Medulla oblongata (tissue), 1 donor: ENCODE measurements at regions not wholly inside any gene's neighbourhood (a gene's known extent, or its start where the extent isn't known, plus 50 kb on each side); places are given as distances from the start of the nearest gene placed in this dataset.

ENCODE experiments used
- DNase-seq: peaks from one replicate; pipeline ENCODE4 v3.0.0-alpha.2; 2015; ENCODE audit errors: extremely low spot score

DNA sequence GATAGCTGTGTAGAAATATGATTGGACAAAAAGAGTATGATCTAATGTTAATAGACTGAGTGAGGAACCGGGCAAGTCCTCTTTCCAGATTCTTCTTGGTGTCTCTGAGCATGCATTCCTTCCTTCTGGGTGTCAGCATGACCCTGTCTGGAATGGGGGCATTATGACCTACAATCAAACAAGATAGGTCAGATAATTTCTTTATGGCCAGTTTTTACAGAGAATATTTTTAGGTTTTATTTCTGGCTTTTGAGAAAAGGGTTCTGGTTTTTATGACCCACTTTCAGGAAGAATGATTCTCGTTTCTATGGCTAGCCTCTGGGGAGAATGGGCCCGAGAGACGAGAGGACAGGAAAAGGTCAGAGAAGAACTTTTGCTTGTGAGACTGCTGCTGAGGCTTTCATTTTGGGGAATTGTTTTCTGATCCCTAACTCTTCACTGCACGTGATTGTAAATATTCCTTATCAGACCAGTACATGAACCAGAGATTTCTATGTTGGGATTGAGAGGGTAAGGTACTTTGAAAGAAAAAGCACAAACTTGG is 383.8 kb downstream of the AASDHPPT start:
- DNase-seq: no peak

DNA sequence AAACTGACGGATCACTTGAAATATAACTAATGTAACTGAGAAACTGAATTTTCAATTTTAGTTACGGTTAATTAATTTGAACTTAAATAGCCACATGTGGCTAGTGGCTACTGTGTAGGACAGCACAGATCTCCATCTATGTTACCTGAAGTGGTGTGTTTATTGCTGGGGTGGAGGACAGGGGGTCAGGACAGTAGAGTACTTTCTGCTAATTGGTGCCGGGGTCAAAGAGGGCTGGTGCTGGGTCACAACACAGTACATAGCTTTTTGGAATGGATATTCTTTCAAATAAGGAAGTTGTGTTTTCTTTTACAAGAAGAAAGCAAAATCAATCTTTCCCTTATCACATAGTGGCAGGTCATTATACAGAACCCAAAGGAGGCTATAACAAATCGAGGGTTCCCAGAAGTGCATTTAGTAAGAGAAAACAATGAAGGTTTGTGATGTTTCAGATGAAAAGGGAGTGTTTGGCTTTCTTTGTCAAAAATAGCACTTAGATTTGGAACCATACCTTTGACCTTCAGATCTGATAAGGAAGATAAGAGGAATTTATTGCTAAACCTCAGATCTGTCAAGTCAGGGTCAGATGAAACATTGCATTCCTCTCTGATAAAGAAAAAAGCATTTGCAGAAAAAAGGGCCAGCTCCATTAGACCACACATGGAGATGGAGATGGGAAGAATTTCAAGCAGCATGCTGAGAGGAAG is 384.5 kb downstream of the AASDHPPT start:
- DNase-seq: no peak

DNA sequence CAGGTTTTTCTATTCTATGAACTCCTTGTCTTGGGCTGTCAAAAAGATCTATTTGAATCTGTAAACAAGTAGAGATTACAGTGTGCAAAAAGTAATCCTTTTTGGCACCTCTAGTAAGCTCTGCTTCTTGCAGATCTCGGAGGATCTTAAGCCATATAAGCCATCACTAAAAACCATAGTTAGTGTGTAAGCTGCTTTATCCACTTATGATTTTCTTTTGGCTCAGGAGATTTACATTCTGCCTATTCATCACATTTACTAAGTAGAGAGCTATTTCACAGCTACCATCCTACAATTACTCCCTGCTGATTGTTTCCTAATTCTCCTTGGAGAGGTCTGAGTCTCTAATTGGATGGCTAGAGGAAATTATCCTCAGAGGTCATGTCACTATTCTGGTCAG is 385.7 kb downstream of the AASDHPPT start:
- DNase-seq: no peak

DNA sequence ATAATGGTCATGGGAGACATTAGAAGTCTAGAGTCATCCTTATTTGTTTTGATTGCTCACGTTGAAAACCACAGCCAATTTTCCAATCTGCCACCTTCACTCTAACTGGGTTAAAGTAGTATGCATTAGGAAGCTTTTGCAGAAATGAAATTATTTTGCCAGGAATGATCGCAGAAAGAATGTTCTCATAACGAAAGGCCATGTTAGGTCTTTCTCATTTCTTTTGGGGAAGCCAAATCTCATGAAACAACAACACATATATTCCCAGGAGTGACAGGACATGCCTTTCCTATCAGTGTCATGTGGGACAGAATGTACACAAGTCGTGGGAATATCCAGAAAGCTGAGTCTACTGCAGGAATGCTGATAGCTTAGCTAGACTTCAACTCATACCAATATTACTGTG is 386.3 kb downstream of the AASDHPPT start:
- DNase-seq: no peak

DNA sequence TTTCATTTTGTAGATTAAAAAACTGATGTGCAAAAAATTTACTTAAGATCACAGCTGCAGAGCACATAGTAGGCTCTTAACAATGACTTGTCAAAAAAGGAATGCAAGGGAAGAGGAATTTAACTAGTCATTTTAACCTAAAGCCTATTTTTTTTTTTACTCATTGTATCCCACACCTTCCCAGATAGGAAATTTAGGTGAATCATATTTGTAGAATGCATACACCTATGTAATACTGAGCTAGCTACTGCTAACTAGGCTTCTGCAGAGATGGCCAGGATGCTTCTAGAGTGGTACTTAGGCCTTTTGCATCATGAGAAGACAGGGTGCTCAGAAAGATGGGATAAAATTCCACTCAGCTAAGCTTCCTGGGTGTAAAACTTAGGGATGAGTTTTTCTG is 387.3 kb downstream of the AASDHPPT start:
- DNase-seq: no peak

DNA sequence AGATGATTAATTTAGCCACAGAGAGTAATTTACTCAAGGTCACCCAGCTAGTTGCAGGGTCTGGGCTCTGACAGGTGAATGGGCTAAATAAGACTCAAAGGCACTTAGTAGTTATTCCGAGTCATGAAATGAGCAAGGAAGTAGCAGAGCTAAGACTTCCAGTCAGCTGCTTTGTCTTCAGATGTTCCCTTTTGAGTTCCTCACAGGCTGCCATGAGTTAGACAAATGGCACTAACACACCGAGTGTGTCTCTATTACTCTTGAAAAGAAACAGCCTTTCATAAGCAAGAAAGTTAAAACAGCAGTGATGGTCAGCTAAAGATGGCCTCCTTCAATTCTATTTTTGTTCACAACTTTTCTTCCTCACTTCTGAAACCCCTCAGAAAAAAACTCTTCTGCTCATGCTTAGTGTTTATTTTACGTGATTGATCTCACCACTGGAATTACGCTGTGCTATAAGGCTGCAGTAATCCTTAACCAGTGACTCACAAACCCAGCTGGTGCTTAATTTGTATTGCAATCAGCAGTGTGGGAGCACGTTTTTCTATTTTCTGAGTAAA is 389.1 kb downstream of the AASDHPPT start:
- DNase-seq: no peak

DNA sequence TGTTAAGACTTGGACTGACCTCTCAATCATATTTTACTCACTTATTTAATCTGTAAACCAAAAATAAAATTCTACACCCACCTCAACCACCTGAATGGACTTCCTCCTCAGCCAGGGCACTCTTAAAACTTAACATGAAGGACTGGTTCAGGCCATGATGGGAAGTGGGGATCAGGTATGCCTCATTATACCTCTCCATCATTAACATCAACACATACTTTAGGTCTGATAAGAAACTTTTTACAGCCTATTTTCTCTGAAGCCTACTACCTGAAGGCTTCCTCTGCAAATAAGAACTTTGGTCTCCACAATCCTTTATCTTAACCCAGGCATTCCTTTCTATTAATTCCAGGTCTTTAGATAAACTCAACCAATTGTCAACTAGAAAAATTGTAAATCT is 390.0 kb downstream of the AASDHPPT start:
- no peak for DNase-seq

DNA sequence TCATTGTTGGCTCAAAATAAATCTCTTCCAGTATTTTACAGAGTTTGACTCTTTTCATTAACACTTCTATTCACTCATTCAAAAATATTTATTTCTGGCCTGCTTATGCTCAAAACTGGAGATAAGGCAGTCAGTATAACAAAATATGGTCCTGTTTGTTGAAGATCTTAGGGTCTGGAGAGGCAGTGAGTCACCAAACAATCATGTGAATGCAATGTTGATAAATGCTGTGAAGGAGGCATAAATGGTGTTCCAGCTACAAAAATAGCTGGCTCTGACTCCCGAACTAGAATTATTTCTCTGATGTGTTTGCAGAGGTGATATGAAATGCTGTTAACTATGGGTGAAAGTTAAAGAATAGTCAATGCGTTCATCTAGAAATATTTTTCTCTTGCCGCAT is 390.6 kb downstream of the AASDHPPT start:
- no peak for DNase-seq

DNA sequence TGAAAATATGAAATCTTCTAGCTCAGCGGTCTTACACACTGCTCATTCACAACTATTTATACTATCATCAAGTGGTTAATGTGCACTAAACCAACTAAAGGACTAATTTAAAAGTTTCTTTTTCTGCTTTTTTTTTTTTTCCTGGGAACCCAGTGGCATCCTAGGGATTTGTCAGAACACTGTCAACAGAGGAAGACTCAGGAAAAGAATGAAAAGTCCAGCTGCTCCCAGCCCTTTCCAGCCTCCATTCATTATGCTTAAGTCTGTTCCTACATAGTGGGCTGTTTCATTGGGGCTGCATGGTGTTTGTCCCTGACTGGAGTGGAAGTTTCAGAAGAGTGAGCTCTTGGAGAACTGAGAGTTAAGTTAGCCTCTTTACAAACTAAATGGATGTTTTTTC is 391.1 kb downstream of the AASDHPPT start:
- DNase-seq: no peak

DNA sequence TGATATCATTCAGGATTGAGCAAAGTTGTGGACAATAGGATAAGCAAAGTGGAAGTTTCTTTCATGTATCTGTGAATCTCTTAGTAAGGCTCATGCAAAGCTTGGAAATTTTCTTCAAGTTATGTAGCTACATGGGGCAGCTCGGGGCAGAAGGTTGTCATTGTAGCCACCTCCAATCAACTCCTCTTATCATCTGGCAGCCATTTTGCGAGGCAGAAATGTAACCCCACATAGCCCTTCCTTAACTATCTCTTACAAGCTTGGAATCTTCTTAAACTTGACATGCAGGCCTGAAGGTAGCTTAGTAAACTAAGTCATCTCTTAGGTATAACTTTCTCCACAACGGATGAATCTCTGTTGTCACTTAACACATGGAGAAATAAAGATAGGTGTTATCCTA is 392.8 kb downstream of the AASDHPPT start:
- DNase-seq: no peak

DNA sequence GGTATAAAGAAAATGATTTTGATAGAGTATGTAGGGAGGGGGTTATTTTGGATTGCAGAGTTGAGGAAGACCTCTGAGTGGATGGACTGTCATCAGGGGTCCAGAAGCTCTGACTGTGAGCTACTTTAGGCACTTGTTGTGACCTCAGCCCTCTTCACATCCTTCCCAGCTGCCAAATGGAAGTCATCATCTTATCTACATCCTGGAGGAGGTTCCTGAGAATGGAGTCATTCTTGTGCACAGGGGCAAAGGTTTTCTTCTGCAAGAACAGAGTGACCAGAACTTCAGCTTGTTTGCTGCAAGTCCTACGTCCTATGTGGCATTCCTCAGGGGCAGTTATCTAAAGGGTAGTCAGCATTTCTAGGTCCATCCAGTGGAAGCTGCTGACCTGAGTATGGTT is 393.8 kb downstream of the AASDHPPT start:
- no peak for DNase-seq

DNA sequence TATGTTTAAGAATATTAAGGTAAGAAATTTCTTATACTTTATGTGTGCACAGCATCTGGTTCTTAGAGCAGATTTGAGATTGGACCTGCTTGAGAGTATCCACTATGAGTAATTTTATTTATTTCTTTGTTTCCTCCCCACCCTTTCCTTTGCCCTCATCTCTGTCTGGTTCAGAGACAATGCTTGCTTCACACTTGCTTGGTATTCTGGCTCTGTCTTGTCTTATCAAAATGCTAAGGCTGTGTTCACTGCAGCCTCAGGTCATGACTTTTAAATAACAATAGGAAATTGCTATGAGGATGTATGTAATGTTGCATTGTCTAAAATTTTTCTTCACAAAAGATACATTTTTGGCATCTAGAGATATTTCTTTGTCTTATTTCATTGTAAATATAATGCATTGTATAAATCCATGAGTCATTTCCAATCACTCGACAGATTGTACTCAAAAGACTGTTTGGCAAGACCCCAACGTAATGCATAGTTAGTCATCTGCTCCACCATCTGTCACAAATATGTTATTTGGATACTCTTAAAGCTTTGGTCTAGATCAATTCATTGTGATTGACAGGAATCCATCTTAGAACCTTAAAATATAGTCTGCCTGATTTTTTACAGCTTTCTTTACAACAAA is 395.7 kb downstream of the AASDHPPT start:
- no peak for DNase-seq

DNA sequence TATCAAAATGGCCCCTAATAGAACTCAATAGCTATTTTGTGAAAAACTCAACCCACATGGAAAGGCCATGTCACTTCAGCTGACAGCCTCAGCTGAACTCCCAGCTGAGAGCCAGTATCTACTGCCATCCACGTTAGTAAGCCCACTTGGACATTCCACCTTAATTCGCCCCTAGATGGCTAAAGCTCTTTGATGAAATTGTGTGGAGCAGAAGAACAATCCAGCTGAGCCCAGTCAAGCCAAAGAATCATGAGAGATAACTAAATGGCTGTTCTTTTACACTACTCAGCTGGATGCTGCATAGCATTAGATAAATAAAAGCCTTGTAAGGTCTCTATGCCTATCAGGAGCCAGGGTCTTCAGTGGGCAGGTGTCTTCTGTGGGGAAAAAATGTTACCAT is 396.8 kb downstream of the AASDHPPT start:
- no peak for DNase-seq

DNA sequence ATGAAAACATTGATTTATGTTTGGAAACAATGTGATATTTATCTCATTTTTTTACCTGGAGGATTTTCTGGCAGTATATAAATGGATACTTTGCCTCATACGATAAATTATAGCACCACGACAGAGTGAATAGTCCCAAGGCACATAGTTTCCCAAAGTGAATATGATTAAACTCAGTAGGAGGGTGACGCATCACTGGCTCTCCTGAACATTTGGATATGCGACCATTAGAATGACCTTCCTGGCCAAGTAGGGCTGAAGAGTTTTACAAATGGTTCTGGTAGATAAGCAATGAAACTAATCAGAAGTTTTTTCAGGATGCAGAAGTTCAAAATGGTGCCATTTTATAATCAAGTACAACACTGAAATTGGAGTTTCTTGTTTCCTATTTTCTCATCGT is 397.7 kb downstream of the AASDHPPT start:
- no peak for DNase-seq

DNA sequence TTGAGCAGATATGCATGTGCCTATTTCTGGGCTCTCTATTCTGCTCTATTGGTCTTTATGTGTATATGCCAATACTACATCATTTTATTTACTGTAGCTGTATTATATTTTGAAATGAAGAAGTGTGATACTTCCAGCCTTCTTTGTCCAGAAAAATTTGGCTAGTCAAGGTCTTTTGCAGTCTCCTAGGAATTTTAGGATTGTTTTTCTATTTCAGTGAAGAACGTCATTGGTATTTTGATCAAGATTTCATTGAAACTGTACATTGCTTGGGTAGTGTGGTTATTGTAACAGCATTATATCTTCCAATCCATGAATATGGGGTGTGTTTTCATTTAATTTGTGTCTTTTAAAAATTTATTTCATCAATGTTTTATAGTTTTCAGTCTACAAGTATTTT is 400.3 kb downstream of the AASDHPPT start:
- no peak for DNase-seq

DNA sequence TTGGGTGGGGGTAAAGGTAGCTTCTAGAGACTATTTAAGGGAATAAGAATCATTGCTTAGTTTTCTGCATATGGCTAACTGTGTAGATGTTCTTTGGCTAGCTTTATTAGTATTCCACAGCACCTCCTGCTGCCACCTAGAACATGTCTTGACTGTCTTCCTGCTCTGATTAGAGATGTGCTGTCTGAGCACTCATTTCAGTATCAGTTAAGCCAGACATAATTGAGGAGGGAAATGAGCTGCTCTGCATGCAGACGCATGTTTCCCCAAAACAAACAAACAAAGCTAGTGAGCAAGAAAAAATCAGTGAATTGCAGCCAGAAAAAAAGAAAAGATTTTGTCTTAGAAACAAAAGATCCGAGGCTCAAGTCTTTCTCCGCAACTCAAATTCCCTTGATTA is 402.2 kb downstream of the AASDHPPT start:
- no peak for DNase-seq

DNA sequence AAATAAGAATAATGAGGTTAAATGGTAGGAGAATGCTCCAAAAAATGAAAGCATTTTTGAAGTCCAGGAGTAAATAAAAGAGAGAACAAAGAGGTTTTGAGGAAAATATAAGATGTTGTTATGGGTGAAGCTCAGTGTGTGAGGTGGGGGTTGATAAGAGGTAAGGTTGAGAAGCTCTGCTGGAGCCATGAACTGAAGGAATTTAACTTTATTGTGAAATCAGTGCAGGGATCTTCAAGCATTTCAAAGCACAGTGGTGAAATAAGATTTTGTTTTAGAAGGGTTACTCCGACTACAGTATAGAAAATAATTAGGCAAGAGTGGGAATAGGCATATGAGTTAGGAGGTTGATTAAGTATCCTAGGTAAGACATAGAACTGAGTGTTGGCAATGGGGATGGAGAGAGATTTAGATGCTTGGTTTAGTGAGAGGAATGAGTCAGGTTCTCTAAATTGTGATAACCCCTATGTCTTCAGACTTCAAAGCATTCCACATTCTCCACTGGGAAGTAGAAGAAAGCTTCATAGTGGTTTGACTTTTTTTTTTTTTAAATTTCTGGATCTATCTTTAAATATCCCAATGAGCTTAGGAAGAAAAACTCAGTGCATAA is 403.2 kb downstream of the AASDHPPT start:
- no peak for DNase-seq

DNA sequence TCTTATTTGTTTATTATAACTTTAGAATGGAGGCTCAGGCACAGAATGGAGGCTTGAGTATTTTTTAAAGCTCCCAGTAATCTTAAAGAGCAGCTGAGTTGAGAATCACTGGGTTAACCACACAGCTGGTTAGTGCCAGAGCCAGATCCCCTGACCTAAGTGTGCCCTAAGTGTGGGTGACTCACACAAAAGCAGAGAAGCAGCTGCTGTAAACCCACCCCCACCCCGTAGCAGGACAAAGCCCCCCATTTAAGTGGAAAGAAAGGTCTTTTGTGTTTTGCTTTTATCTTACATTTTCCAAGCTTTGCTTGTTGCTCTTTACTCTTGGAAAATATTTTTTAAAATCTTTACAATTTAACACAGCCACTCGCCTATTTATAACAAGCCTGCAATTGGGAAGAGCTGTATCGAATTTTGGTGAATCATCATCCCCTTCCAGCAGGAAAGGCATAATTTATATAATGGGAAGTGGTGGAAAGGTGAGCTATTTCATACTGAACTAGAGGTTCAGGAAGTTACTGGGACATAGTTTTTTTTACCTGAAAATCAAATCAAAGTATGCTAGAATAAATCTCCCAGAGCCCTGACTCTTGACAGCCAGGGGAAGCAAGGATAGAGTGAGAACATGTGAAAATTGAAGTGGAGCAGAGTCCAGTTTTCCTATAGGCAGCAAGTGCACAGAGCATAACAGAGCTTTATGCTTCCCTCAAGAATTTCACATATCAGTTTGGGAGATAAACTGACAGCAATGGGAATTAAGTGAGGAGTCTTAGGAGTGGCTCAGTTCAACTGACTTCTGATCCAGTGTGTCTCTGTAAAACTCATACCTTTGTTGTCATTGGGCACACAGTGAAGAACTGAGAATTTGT is 405.7 kb downstream of the AASDHPPT start:
- DNase-seq: peak; percentile 47

DNA sequence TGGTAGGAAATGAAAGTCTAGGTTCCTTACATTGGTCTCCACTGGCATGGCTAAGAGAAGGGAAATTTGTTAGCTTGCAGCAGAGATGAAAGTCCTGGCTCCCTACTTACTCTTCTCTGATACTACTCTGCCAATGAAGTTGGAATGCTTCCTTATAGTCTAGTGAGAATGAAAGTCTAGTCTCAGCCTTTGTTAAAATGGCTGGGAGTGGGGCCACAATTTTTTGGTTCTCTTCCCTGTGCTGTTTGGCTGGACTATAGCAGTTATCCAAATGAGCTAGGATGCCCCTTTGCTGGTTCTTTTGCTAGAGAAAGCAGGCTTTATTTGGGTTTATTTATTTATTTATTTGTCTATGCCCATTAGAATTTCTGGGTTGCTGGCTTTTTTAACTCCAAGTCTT is 414.3 kb downstream of the AASDHPPT start:
- peak; percentile 75 for DNase-seq

DNA sequence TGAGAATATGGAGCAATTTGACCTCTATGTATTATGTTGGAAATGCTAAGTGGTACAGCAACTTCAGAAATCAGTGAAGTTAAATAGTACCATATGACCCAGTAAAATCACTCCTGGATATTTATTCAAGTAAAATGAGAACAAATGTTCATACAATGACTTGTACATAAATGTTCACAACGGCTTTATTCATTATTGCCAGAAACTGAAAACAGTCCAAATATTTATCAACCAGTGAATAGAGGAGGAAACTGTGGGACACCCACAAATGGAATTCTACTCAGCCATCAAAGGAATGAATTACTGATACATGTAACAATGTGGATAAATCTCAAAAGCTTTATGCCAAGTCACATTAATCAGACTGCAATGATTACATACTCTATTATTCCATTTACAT is 416.3 kb downstream of the AASDHPPT start:
- DNase-seq: no peak

DNA sequence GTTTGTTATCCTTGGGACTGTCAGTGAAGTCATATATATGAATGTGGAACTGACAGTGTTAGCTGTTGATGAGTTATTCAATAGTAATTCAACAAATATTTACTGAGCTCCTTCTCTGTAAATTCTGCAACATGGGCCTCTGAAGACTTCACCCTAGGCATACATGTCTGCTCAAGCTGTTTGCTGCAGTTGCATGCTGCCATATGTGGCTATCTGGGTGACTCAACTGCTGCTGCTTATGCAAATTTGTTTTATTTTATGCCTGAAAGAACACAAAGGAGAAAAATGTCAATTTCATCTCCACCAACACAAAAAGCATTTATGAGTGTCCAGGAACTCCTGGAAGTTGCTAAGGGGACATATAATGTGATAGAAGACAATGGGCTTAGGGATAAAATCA is 417.6 kb downstream of the AASDHPPT start:
- DNase-seq: no peak

DNA sequence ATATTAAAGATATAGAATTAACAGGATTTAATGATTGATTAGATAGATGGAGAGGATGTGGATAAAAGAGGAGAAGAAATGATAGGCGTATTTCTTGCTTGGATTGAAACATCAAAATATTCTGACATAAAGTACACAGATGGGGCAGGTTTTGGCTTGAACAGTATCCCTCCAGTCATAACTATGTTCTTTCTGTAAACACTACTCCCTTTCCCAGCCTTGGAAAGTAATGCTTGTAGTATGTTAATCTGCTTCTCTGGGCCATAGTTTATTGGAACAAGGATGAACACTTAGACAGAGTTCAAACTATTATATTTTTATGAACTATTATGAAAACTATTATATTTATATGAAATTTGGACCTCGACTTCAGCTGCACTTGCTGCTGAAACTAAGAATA is 419.2 kb downstream of the AASDHPPT start:
- DNase-seq: no peak
